Activated CD4-positive, alpha-beta T cell treated with anti-CD3 and anti-CD28 coated beads for 48 hours (primary cell): ENCODE measurements at regions not wholly inside any gene's neighbourhood (a gene's known extent, or its start where the extent isn't known, plus 50 kb on each side); places are given as distances from the start of the nearest gene placed in this dataset.

ENCODE experiments used
- DNase-seq: peaks from one replicate; pipeline ENCODE4 v3.0.0-alpha.2; 2020

GRCh38 chr10:128505346-128505745, 379.1 kb upstream of the MKI67 start:
- DNase-seq: no peak

DNA sequence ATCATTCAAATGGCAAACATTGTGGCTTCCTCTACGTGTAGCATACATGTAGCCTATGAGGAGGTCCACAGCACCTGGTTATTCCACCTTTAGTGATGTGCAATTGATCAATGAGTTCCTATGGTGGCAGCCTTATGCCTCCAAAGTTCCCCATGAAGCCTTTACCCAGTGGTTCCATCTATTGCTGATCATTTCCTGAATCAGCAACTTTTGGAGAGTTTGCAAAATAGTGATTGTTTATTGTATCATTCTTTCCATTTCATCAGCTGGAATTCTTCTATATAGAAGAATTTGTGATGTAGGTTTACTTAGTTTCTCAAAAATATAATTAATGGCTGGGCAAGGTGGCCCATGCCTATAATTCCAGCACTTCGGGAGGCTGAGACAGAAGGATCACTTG, 380.2 kb upstream of the MKI67 start:
- no peak for DNase-seq

DNA sequence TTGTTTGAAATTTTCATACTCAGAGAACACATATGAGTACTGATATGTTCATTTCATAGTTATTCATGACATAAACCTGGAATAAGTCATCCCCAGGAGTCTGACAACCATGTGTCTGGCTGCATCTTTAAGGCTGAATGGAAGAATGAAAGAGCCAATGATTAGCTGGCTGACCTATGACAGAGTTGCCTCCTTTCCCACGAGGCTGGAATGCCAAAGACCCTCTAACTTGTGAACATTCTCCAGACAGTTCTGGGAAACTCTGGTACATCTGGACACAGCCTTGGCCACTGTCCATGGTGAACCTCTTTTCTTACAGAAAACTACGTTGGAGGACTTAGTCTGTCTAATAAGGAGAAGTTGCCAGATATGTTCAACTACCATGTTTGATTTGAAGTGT, 380.8 kb upstream of the MKI67 start:
- DNase-seq: no peak

- DNase-seq: no peak
These were observed 385.1 kb upstream of the MKI67 start for GRCh38 chr10:128511284-128511683.

DNA sequence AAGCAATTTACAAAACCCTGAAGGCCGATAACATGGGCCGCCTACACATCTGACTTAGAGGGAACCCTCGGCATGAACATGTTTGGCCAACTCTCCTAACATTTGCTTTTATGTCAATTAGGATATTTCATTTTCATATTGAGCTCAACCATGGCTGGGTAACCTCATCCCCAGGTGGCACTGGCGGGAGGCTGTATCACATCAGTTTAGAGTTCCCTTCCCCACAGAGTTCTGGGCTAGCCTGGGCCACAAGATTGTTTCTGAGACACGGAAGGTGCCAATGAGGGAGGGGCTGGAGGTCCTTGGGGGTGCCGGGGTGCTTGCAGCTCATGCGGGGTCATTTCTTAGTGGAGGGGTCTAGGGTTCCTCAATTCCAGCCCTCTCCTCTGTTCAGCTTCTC, 386.5 kb upstream of the MKI67 start:
- no peak for DNase-seq

DNA sequence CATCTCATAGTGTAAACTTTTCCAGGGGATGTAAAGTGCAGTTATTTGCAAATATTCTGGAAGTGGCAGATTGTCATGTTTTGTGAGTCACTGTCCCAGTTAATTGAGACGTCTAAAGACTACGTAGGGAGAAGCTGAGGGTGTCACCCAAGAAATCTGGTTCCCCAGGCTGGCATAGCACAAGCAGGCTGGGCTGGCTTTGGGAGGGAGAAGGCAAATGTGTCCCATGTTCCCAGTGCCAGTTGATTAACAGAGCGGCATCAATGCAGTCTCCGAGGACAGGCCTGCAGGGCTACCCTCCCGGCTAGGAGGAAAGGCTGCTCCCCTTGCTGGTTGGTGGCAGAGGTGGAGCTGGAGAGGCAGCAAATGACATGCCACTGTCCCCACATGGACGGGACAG, 388.3 kb upstream of the MKI67 start:
- DNase-seq: no peak

- DNase-seq: no peak
These were observed 390.0 kb upstream of the MKI67 start for GRCh38 chr10:128516180-128516579.

- DNase-seq: no peak
These were observed 390.9 kb upstream of the MKI67 start for GRCh38 chr10:128517167-128517566.

DNA sequence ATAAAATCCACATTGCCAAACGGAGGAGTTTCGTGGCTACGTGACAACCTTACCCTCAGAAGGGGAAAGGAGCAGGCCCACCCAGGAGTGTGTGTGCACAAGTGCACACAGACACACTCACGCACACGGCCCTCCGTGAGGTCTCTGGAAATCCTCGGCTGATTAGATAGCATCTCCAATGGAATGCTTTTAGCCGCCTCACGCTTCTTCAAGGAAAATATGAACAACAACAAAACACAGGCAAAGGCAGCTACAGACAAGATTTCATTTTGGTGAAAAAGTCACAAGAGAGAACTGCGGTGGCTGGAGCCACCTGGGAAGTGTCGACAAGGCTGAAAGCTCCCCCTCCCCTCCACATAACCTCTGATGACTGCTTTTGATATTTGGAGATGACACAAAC, 391.8 kb upstream of the MKI67 start:
- no peak for DNase-seq

- no peak for DNase-seq
These were observed 393.4 kb upstream of the MKI67 start for GRCh38 chr10:128519581-128519980.

GRCh38 chr10:128520211-128520815, 394.1 kb upstream of the MKI67 start:
- DNase-seq: no peak

DNA sequence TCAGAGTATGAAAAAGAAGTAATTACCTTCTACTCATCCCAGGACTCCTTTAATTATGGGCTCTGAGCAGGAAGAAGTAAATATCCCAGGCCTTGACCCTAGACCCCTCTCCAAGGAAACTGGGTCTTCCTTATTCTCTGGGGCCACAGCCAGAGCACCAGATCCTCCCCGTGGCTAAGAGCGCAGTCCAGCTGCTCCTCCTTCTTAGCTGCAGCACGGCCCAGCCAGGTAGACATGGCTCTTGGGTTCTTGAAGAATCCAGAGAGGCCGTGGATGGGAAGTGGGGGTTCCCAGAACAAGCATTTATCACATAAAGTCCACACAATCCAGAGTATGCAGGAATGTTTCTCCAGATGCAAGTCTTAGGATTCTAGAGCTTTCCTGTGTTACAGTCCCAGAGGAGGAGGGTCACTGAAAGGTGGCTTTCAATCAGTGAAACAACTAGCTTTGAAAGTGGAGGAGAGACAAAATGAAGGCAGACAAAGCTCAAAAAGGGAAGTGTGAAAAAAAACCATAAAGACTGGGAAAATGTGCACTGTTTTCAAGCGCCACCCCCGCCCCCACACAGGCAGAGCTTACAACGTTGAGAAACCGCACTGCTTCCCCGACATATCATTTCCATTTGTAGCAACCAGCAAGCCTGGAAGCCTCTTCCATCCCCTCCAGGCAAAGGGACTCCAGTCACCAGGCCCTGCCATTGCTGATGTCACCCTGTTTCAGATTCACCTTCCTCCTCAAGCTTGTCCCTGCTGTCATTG, 396.5 kb upstream of the MKI67 start:
- DNase-seq: no peak

GRCh38 chr10:128525444-128525843, 399.2 kb upstream of the MKI67 start:
- no peak for DNase-seq

- no peak for DNase-seq
These were observed 399.7 kb upstream of the MKI67 start for GRCh38 chr10:128525936-128526335.

- DNase-seq: no peak
These were observed 400.7 kb upstream of the MKI67 start for GRCh38 chr10:128526791-128527375.

DNA sequence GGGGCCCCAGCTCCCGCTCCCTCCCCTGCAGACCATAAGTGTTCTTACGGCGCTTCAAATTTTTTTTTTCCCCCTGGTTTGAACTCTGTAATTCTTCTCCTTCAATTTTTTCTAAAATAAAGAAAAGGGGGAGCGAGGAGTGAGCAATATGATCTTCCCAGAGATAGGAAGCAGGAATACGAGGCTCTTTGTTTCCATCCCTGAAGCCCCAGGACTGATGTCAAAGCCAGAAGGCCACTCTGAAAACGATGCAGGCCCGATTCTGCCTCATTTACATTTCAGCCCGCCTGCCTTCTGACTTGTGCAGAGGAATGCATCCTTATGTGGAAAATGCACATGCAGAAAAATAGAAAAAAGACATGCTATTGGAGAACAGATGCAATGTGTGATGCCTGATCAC, 401.5 kb upstream of the MKI67 start:
- no peak for DNase-seq

DNA sequence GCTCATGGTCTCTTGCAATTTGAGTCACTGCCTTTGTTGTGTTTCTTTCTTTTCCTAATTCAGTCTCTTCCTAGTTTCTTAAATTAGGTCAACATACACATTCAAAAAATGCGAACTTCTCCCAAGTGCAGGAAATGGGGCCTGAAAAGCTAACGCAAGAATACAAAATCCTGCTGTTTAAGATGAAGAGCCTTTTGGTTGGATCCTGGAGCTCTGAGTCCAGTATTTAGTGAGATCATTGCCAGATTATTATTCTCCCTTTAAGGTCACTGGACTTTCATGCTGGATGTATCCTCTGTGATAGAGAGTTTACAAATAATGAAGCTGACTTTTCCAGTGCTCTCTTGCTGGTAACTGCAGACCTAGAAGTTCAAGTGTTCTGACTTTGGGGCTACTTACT, 401.9 kb upstream of the MKI67 start:
- DNase-seq: no peak

- no peak for DNase-seq
These were observed 402.6 kb upstream of the MKI67 start for GRCh38 chr10:128528781-128529180.

DNA sequence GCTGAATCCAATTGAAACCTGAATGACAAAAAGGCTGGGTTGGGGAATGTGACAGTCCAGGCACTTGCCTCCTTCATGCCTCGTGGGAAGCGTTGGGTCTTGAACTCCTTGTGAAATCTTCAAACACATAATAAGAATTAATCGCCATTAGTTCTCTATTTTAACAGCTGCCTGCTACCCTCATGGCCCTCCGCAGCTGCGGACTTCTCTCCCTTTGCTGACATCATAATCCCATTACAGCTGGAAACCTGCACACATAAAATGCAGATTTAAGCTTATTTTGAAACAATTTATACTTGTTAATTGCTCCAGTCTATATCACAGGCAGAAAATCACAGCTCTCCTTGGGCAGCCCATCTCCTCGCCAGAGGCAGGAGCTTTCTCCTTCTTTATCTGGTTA, 403.0 kb upstream of the MKI67 start:
- DNase-seq: no peak

- no peak for DNase-seq
These were observed 404.1 kb upstream of the MKI67 start for GRCh38 chr10:128530301-128530700.

DNA sequence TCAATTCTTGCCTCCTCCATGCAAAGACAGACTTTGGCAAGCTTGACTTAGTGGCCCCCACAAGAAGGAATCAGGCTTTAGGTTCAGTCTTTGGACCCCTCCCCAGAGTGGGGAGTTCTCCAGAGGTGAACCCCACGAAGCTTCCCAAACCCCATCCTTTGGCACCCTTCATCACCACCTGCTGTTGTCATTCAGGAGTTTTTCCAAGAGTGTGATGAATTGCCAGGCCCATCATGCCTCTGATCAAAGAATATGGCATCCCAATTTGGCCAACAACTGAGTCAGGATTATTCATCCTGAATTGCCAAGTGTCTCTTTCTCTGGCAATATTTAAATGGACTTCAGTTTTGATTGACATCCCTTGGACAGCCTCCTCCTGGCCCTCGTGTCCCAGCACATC, 404.7 kb upstream of the MKI67 start:
- DNase-seq: no peak

DNA sequence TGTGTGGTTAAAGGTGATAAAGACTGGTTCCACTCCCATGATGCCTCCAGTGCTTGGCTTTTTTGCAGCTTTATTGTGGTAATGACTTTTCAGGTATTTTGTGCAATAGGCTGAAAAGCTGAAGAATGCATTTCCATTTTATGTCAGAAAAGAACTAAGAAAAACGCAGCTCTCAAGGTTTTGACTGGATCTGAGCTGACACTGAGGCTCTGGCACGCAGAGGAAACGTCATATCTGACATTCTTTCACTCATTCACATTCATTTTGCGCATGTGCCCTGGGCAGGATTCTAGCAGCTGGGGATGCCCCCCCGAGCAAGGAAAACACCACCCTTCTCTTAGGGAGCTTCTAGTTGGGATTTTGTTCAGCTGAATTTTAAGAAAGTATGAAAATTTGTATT, 408.5 kb upstream of the MKI67 start:
- no peak for DNase-seq

- DNase-seq: no peak
These were observed 410.0 kb upstream of the MKI67 start for GRCh38 chr10:128536259-128536658.

DNA sequence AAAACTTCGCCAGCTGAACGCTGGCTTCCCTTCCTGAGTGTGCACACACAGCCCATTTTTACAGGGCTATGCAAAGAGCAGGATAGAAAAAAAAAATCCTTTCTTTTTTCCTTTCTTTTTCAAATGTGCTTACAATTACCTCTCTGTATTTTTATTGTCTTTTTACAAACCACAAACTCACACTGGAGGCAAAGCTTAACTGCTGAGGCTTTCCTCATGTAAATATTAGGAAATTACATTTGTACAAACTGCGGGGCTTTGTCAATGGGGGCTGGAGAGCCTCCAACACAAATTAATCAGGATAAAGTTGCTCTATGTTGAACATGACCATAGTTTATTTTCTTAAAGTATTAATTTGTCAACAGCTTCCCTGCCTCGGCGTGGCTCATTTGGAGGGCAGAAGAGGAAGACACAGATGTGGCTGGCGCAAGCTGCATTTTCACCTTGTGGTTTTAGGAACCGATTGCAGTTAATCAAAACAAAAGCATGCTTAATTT, 411.7 kb upstream of the MKI67 start:
- no peak for DNase-seq
